BLaER1 (cell line): ENCODE measurements at regions not wholly inside any gene's neighbourhood (a gene's known extent, or its start where the extent isn't known, plus 50 kb on each side); places are given as distances from the start of the nearest gene placed in this dataset.

ENCODE experiments used
- H3K27ac ChIP-seq: shearing (Covaris generic); formaldehyde crosslinking; 2 replicates; pipeline ENCODE4 v1.8.1; 2022
- H3K27me3 ChIP-seq: shearing (Covaris generic); formaldehyde crosslinking; 2 replicates; pipeline ENCODE4 v1.8.1; 2022
- H3K36me3 ChIP-seq: shearing (Covaris generic); formaldehyde crosslinking; 2 replicates; pipeline ENCODE4 v1.8.1; 2022
- H3K4me1 ChIP-seq: shearing (Covaris generic); formaldehyde crosslinking; 2 replicates; pipeline ENCODE4 v1.8.1; 2022
- H3K4me2 ChIP-seq: shearing (Covaris generic); formaldehyde crosslinking; 2 replicates; pipeline ENCODE4 v1.8.1; 2022
- H3K4me3 ChIP-seq: shearing (Covaris generic); formaldehyde crosslinking; 2 replicates; pipeline ENCODE4 v1.8.1; 2022
- H3K9ac ChIP-seq: shearing (Covaris generic); formaldehyde crosslinking; 2 replicates; pipeline ENCODE4 v1.8.1; 2022
- H3K9me3 ChIP-seq: shearing (Covaris generic); formaldehyde crosslinking; 2 replicates; pipeline ENCODE4 v1.8.1; 2022
- H4K20me1 ChIP-seq: shearing (Covaris generic); formaldehyde crosslinking; 2 replicates; pipeline ENCODE4 v1.8.1; 2022
- Cebpa-rat ChIP-seq: shearing (Covaris generic); IDR thresholded peaks from 2 replicates; pipeline ENCODE4 v1.8.1; 2022

- Histone ChIP-seq H3K27me3 (no peaks in the 10 kb centered on the region), H3K36me3 (no peaks in the 10 kb centered on the region)
These were observed 181.5 kb downstream of the OLFM1 start for GRCh38 chr9:135268981-135269380.

DNA sequence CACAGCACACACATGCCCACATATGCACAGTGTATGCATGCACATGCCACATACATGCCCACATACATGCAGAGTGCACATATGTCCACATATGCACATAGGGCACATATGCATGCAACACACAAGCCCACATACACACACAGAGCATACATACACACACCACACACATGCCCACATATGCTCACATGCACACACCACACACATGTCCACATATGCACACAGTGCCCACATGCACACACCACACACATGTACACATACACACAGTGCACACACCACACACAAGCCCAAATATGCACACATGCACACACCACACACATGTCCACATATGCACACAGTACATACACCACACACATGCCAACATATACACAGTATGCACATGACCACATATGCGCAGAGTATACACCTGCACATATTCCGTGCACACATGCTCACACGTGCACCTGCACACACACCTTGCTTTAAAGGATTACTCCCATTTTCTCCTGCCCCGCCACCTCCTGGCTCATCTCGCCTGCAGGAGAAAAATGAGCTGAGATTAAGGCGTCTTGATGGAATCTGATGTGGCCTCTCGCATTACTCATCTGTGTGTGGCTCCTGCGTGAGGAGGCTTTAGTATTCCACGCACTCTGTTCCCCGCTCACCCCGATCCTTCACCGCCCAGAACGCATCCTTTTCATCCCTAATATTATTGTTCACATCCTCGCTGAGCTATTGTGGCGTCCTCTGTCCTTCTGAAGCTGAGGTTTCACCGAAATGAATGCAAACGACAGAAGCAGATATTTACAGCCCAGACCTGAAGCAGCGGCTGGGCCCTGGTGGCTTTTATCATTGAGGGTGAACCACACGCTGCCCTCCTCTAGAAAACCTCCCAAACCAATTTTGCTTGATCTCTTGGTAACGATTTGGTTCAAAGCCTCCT lies 182.7 kb downstream of the OLFM1 start:
- Histone ChIP-seq H3K4me2 (peak overlapping the region; percentile 25), H3K4me1 (peaks cover 93% of the 10 kb centered on the region), H4K20me1 (no peaks in the 10 kb centered on the region), H3K27ac (no peak overlapping the region), H3K9ac (no peak overlapping the region), H3K4me3 (no peak overlapping the region), H3K27me3 (no peaks in the 10 kb centered on the region), H3K36me3 (no peaks in the 10 kb centered on the region), H3K9me3 (no peaks in the 10 kb centered on the region)
- TF ChIP-seq Cebpa-rat, result no peak

More at GRCh38 chr9:135268981-135269380, 181.5 kb downstream of the OLFM1 start:
- no peak for TF ChIP-seq Cebpa-rat
- peaks cover 89% of the 10 kb centered on the region for H3K4me1 ChIP-seq
- no peaks in the 10 kb centered on the region for H4K20me1 ChIP-seq
- no peaks in the 10 kb centered on the region for H3K9me3 ChIP-seq
- no peak overlapping the region for H3K9ac ChIP-seq
- peak overlapping the region; percentile 51 for H3K27ac ChIP-seq
- no peak overlapping the region for H3K4me3 ChIP-seq
- peak overlapping the region; percentile 88 for H3K4me2 ChIP-seq

- no peaks in the 10 kb centered on the region for H3K36me3 ChIP-seq
- H3K4me2 ChIP-seq, result no peak overlapping the region
- H3K9ac ChIP-seq, result no peak overlapping the region
- H3K4me3 ChIP-seq, result no peak overlapping the region
- H4K20me1 ChIP-seq, result no peaks in the 10 kb centered on the region
- H3K27ac ChIP-seq, result no peak overlapping the region
- no peaks in the 10 kb centered on the region for H3K9me3 ChIP-seq
- no peaks in the 10 kb centered on the region for H3K27me3 ChIP-seq
- TF ChIP-seq Cebpa-rat, result no peak
- peaks cover 92% of the 10 kb centered on the region for H3K4me1 ChIP-seq
These were observed 184.0 kb downstream of the OLFM1 start for GRCh38 chr9:135271425-135271824.

DNA sequence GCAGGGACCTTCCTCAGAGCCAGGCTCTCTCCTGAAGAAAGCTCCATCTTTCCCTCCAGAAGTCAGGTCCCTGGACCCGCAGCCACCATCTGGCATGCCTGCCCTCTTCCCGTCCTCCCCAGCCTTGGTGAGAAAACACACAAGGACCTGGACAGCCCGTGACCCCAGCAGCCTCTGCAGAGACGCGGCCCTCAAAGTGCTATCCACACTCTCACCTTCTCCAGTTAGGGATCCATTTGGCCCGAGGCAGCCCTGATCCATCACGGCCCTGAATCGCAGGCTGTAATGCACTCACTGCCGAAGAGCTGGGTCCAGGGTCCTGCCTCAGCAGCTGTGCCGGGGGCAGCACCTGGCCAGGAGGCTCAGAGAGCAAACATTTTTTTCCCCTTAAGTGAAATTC lies 185.1 kb downstream of the OLFM1 start:
- Histone ChIP-seq H3K4me2 (peak overlapping the region; percentile 58), H3K36me3 (no peaks in the 10 kb centered on the region), H3K4me3 (no peak overlapping the region), H3K9me3 (no peaks in the 10 kb centered on the region), H3K27me3 (no peaks in the 10 kb centered on the region), H4K20me1 (no peaks in the 10 kb centered on the region), H3K9ac (peak overlapping the region; percentile 32; the same call in 1 of the 2 replicates), H3K4me1 (peaks cover 87% of the 10 kb centered on the region), H3K27ac (peak overlapping the region; percentile 64)
- no peak for TF ChIP-seq Cebpa-rat

DNA sequence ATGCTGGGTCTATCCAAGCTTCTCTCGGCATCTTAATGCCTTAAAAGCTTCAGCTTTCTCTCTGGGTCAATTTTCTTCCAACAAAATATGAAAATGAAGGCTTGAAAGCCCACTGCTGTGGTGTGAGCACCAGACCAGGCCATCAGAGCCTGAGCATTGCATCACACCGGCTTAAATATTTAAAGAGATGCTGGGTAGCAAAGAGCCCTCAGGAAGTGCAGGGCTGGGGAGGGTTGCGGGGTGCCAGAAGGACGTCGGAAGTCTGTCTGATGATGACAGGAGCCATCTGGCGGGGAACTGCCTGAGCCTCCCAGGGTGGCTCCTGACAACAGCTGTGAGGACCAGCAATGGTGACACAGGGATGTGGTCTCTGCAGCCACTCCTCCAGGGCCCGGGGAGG lies 185.5 kb downstream of the OLFM1 start:
- Histone ChIP-seq H3K4me2 (peak overlapping the region; percentile 58), H3K36me3 (no peaks in the 10 kb centered on the region), H3K4me1 (peaks cover 87% of the 10 kb centered on the region), H3K4me3 (no peak overlapping the region), H3K9ac (peak overlapping the region; percentile 32; the same call in 1 of the 2 replicates), H3K9me3 (no peaks in the 10 kb centered on the region), H3K27me3 (no peaks in the 10 kb centered on the region), H3K27ac (peak overlapping the region; percentile 64), H4K20me1 (no peaks in the 10 kb centered on the region)
- peak; percentile 49; the same call in 1 of the 2 replicates for TF ChIP-seq Cebpa-rat

GRCh38 chr9:135275163-135275562 lies 187.7 kb downstream of the OLFM1 start:
- TF ChIP-seq Cebpa-rat, result no peak
- H3K27me3 ChIP-seq, result no peaks in the 10 kb centered on the region

GRCh38 chr9:135275571-135276289 lies 188.3 kb downstream of the OLFM1 start:
- H4K20me1 ChIP-seq, result no peaks in the 10 kb centered on the region
- H3K9me3 ChIP-seq, result no peaks in the 10 kb centered on the region
- no peaks in the 10 kb centered on the region for H3K36me3 ChIP-seq
- no peak overlapping the region for H3K4me3 ChIP-seq
- no peak for TF ChIP-seq Cebpa-rat
- H3K27ac ChIP-seq, result peak overlapping the region; percentile 7
- H3K9ac ChIP-seq, result no peak overlapping the region
- H3K4me2 ChIP-seq, result 0 out of 2 replicates have a peak overlapping the region, but pooled peaks have one; percentile 7
- peaks cover 88% of the 10 kb centered on the region for H3K4me1 ChIP-seq
- H3K27me3 ChIP-seq, result no peaks in the 10 kb centered on the region

More at GRCh38 chr9:135275163-135275562, 187.7 kb downstream of the OLFM1 start:
- no peak overlapping the region for H3K4me2 ChIP-seq
- no peak overlapping the region for H3K9ac ChIP-seq
- no peak overlapping the region for H3K4me3 ChIP-seq
- H3K27ac ChIP-seq, result peak overlapping the region; percentile 8; the same call in 1 of the 2 replicates
- H4K20me1 ChIP-seq, result no peaks in the 10 kb centered on the region
- H3K36me3 ChIP-seq, result no peaks in the 10 kb centered on the region
- H3K9me3 ChIP-seq, result no peaks in the 10 kb centered on the region
- H3K4me1 ChIP-seq, result peaks cover 88% of the 10 kb centered on the region

- peaks cover 93% of the 10 kb centered on the region for H3K4me1 ChIP-seq
- H4K20me1 ChIP-seq, result no peaks in the 10 kb centered on the region
- H3K36me3 ChIP-seq, result no peaks in the 10 kb centered on the region
- H3K4me3 ChIP-seq, result no peak overlapping the region
- H3K9ac ChIP-seq, result no peak overlapping the region
- H3K27me3 ChIP-seq, result no peaks in the 10 kb centered on the region
- peak overlapping the region; percentile 96 for H3K4me2 ChIP-seq
- H3K27ac ChIP-seq, result peak overlapping the region; percentile 28; the same call in 1 of the 2 replicates
- no peak for TF ChIP-seq Cebpa-rat
- no peaks in the 10 kb centered on the region for H3K9me3 ChIP-seq
These were observed 190.0 kb downstream of the OLFM1 start for GRCh38 chr9:135277219-135278201.

GRCh38 chr9:135278586-135278985 lies 191.1 kb downstream of the OLFM1 start:
- Histone ChIP-seq H4K20me1 (no peaks in the 10 kb centered on the region), H3K9me3 (no peaks in the 10 kb centered on the region), H3K4me1 (peaks cover 93% of the 10 kb centered on the region), H3K9ac (no peak overlapping the region), H3K36me3 (no peaks in the 10 kb centered on the region), H3K4me3 (no peak overlapping the region), H3K27ac (peak overlapping the region; percentile 28; the same call in 1 of the 2 replicates), H3K4me2 (peak overlapping the region; percentile 96), H3K27me3 (no peaks in the 10 kb centered on the region)
- no peak for TF ChIP-seq Cebpa-rat
